GM18517 (cell line): ENCODE measurements at regions not wholly inside any gene's neighbourhood (a gene's known extent, or its start where the extent isn't known, plus 50 kb on each side); places are given as distances from the start of the nearest gene placed in this dataset.
"Not testable (repeated sequence)": the region's sequence is repeated elsewhere in the genome, so short reads cannot be mapped to it uniquely, and the experiment has no call there.

Experiments
- ATAC-seq: cut with Tn5 transposase; IDR thresholded peaks from one replicate; pipeline ENCODE4 v1.9.1; 2021; ENCODE audit warnings: mild to moderate bottlenecking, moderate library complexity; ENCODE audit not compliant: unreplicated experiment

GRCh38 chr5:105688227-105688792 lies 1982.4 kb downstream of the EFNA5 start:
- ATAC-seq, result no peak

- ATAC-seq, result no peak
These were observed 1983.2 kb downstream of the EFNA5 start for GRCh38 chr5:105687493-105687892.

GRCh38 chr5:105685884-105686283 lies 1984.9 kb downstream of the EFNA5 start:
- ATAC-seq, result no peak

DNA sequence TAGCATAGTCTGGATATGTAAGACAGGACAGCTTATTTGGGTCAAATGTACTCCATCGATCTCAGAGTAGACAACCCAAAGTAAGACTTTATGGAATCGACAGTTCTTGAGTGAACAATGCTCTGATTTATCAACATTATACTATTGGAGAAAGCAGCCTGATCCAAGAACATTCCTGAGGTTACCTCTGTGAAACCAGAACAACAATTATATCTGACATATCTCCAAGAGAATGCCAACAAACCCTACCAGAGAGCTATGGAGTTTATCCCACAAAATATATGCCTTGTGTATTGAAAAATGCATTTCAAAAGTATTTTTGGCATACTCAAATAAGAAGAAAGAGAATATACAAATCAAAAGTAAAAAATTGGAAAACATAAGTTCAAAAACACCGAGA lies 1985.9 kb downstream of the EFNA5 start:
- ATAC-seq, result no peak

GRCh38 chr5:105680858-105681475 lies 1989.8 kb downstream of the EFNA5 start:
- ATAC-seq, result no peak

DNA sequence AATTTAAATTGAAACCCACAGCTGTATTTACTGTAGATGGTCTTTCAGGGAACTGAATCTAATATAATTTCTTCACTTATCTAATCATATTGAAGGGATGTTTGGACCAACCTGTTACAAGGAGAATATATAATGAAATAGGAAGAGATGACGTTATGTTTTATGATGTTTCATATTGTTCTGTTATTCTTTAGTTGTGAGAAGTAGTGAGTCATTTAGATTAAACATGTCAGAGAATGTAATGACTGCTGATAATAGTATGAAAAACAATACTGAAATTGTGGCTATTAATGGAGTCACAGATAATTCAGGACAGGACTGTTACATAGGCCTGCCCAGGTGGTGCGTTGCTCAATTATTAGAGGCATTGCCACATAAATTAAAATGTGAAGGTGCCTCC lies 1993.4 kb downstream of the EFNA5 start:
- no peak for ATAC-seq

GRCh38 chr5:105670596-105670995 lies 2000.1 kb downstream of the EFNA5 start:
- ATAC-seq, result no peak

GRCh38 chr5:105663671-105664070 lies 2007.1 kb downstream of the EFNA5 start:
- no peak for ATAC-seq

DNA sequence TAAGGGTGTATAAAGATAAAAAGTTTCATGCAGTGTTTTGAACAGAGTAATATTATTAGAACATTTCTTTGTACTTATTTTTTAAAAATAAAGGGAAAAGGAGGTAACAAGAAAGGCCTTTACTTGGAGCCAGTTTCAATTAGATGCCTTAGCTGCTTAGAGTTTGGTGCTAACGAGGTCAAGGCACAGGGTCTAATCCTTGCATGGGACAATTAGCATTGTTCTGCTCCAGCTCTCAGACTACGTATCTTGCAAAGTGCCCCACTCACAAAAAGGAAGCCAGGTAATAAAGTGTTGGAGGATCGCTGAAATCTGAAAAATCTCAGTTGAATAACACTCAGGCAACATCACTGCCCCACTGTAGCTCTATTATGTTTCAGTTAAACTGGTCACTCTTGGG lies 2011.3 kb downstream of the EFNA5 start:
- no peak for ATAC-seq

DNA sequence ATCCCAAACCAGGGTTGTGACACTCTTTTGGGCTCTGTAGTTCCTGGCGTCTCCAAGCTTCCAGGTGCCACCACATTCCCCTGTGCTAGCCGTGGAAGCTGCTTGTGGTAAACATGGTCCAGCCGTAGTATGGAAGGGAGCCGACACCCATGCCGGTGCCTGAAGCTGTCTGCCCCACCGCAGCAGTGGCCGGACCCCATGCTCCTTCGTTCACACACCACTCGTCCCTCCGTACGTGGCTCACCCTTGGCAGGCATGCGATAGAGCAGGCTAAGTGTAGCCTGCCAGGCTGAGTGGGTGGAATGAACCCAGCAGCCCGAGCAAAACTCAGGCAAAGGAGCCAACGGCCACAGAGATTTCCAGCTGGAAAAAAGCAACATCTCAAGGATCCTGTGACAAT lies 2030.4 kb downstream of the EFNA5 start:
- no peak for ATAC-seq

GRCh38 chr5:105639511-105639910 lies 2031.2 kb downstream of the EFNA5 start:
- no peak for ATAC-seq

GRCh38 chr5:105639068-105639467 lies 2031.7 kb downstream of the EFNA5 start:
- ATAC-seq, result no peak

DNA sequence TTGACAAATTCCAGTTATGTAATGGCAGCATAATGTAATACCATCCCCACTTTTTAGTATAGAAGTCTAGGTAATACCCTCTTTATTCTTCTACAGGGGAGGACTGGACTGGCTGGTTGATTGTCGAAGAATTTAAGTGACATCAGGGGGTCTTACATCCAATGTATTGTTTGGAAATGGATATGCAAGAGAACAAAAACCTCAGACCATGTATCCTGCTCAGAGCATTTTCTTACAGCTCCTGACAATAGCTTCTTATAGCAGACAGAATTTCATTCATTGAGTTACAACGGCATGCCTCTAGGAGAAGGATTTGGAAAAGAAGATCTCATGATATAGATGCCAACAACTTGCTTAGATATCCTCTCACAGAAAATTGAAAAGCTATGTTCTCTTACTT lies 2032.3 kb downstream of the EFNA5 start:
- ATAC-seq, result no peak

DNA sequence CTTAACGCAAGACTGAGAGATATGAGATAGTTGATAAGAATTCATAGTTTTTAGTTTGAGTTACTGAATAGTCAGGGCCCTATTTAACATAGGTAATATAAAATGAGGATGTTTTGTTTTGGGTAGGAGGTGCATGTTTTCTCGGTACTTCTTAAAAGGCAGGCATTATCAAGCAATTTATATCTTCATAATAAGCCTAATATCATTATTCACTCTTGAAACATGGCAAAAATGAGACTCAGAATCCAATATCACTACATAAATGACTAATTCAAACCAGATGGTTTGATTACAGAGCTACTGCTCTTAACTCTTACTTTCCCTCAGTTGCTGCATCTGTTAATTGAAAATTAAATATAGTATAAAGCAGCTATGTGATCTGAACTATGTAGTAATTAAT lies 2038.7 kb downstream of the EFNA5 start:
- no peak for ATAC-seq

GRCh38 chr5:105630803-105631202 lies 2039.9 kb downstream of the EFNA5 start:
- ATAC-seq, result no peak

GRCh38 chr5:105619725-105620124 lies 2051.0 kb downstream of the EFNA5 start:
- no peak for ATAC-seq

- ATAC-seq, result no peak
These were observed 2053.1 kb downstream of the EFNA5 start for GRCh38 chr5:105617436-105618215.

DNA sequence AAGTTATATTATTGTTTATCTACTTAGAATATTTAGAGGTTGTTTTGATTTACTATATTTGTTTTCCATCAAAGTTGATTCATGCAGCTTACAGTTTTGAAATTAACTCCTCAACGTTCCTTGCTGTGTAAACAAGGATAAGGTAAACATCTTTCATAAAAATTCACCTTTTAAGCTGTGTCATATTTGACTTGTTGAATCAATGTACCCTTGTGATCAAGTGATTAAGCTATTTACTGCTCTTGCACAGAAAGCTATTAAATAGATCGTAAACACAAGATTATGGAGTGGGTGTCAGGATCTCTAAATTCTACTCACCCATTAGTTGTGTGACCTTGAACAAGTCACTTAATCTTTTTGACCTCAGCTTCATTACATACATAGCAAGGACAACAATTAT lies 2054.0 kb upstream of the NUDT12 start:
- ATAC-seq, result no peak

GRCh38 chr5:105602406-105602805 lies 2039.8 kb upstream of the NUDT12 start:
- not testable (repeated sequence) for ATAC-seq

DNA sequence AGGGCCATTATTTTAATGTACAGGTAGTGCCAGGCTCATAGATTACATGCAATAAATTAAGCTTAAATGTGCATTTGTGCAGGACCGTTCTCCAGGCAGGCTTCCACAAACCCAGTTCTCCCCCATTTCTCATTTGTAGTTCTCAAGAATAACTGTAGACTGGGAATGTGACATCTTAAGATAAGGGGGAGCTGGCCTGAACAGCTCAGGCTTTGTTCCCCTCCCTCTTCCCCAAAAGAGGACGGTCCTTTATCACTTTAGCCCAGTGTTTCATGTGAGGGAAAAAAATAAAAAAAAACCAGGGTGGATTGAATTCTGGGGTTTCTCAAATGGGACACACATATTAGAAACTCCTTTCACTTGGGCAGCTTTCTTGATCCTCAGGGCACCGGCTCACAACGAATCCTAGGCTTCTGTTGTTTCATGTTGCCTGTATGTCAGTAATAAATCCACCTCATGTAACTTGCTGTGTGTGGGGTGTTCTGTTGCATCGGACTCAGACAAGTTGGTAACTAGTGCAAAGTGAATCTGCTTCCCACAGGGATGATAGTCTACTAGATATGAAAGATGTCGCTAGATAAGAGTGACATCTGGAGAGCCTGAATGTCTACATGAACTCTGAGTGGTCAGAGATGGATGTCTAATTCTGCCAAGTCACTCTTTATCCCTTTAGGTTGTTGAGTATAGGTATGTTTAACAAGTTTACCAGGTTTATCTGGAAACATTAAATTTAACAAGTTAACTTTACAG lies 2030.6 kb upstream of the NUDT12 start:
- no peak for ATAC-seq

DNA sequence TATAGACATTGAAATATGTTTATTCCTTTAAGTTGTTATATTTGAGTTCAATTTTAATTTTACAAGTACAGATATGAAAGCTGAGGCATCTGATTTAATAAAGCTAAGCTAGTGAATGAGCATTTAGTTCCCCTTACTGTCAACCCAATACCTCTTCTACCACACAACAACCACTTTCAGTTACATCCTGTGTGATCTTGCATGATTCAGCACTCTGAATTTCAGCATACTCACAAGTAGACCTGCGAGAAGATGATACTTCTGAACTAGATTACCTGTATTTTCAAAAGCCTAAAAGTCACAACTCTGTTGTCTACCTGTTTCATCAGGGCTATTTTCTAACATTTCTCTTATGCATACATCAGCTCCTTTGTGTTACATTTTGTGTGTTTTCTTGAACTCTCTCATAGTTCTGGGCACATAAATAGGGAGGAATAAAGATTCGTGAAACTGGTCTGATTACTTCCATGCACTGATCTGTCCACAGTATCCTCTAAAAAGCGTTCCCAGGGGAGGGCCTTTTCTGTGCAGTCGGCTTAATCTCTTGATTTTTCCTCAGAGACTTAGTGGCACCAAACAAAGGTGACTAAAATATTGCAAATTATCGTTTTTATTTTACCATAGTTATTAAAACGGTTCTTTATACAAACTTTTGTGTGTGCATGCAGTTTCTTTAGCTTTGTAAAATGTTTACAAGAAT lies 2025.5 kb upstream of the NUDT12 start:
- no peak for ATAC-seq
